IMR-90 (cell line): ENCODE measurements at regions not wholly inside any gene's neighbourhood (a gene's known extent, or its start where the extent isn't known, plus 50 kb on each side); places are given as distances from the start of the nearest gene placed in this dataset.
A peak's percentile ranks its signal among the peaks of the same experiment; 100 is the strongest.

ENCODE experiments used
- ATAC-seq: fragments of 200-7000 bp; cut with Tn5 transposase; 2 replicates; pipeline ENCODE4 v1.9.1; 2020; ENCODE audit warnings: low read depth, mild to moderate bottlenecking, moderate library complexity
- BruUV-seq: library from RNA; stranded (reverse); fragments of 400-500 nt; replicated peaks from 2 replicates; lab custom pipeline; 2021; lab: Mats Ljungman, UMichigan
- CTCF ChIA-PET: fragments of 300-600 bp; formaldehyde crosslinking; extraction: SDS; loops from one replicate; lab custom pipeline; 2021; ENCODE audit warnings: antibody characterized with exemption; lab: Yijun Ruan, JAX
- POLR2A ChIA-PET: fragments of 300-600 bp; sonication (Branson Sonifier 250); formaldehyde crosslinking; loops from one replicate; lab custom pipeline; 2022; ENCODE audit warnings: antibody characterized with exemption; ENCODE audit not compliant: unreplicated experiment; lab: Charles Lee
- DNase-seq: peaks from one replicate; pipeline ENCODE4 v3.0.0; 2013
- H2AFZ ChIP-seq: replicated peaks from 2 replicates; pipeline ENCODE3; 2013; ENCODE audit warnings: low read length, mild to moderate bottlenecking; ENCODE audit not compliant: poor library complexity
- H2AK5ac ChIP-seq: 2 replicates; pipeline ENCODE4 v1.6.1; 2013; ENCODE audit warnings: low read depth, low read length, inconsistent platforms
- H2AK9ac ChIP-seq: replicated peaks from 2 replicates; pipeline ENCODE3; 2013; ENCODE audit warnings: mild to moderate bottlenecking, low read depth, low read length, moderate library complexity; ENCODE audit not compliant: poor library complexity
- H2BK120ac ChIP-seq: 2 replicates; pipeline ENCODE4 v1.6.1; 2013; ENCODE audit warnings: low read depth, low read length, inconsistent platforms
- H2BK15ac ChIP-seq: 3 replicates; pipeline ENCODE4 v1.6.1; 2013; ENCODE audit warnings: low read depth, low read length, inconsistent platforms
- H2BK20ac ChIP-seq: 2 replicates; pipeline ENCODE4 v1.6.1; 2013; ENCODE audit warnings: low read depth, mild to moderate bottlenecking, inconsistent platforms, low read length, moderate library complexity
- H2BK5ac ChIP-seq: 2 replicates; pipeline ENCODE4 v1.6.1; 2013; ENCODE audit warnings: mild to moderate bottlenecking, low read depth, low read length, inconsistent platforms; ENCODE audit not compliant: poor library complexity, severe bottlenecking
- H3K14ac ChIP-seq: replicated peaks from 2 replicates; pipeline ENCODE4 v1.6.1; 2013; ENCODE audit warnings: low read depth, low read length, inconsistent platforms
- H3K18ac ChIP-seq: 2 replicates; pipeline ENCODE4 v1.6.1; 2013; ENCODE audit warnings: low read depth, low read length, control low read depth
- H3K23ac ChIP-seq: 2 replicates; pipeline ENCODE4 v1.6.1; 2013; ENCODE audit warnings: low read depth, low read length, inconsistent platforms
- H3K27ac ChIP-seq: 2 replicates; pipeline ENCODE4 v1.5.1; 2013; ENCODE audit warnings: mild to moderate bottlenecking, control low read depth, low read length; ENCODE audit not compliant: insufficient read depth
- H3K27me3 ChIP-seq: 2 replicates; pipeline ENCODE4 v1.6.1; 2013; ENCODE audit warnings: low read length; ENCODE audit not compliant: control insufficient read depth, insufficient read depth
- H3K36me3 ChIP-seq: 2 replicates; pipeline ENCODE4 v1.6.1; 2013; ENCODE audit warnings: low read length, mixed read lengths; ENCODE audit not compliant: control insufficient read depth, insufficient read depth
- H3K4ac ChIP-seq: 2 replicates; pipeline ENCODE4 v1.6.1; 2013; ENCODE audit warnings: low read depth, low read length, inconsistent platforms
- H3K4me1 ChIP-seq: 2 replicates; pipeline ENCODE4 v1.6.1; 2013; ENCODE audit warnings: low read length, mixed read lengths; ENCODE audit not compliant: control insufficient read depth, insufficient read depth
- H3K4me2 ChIP-seq: 2 replicates; pipeline ENCODE4 v1.6.1; 2013; ENCODE audit warnings: low read depth, mild to moderate bottlenecking, control low read depth, low read length, moderate library complexity
- H3K4me3 ChIP-seq: 2 replicates; pipeline ENCODE4 v1.5.1; 2013; ENCODE audit warnings: low read depth, mild to moderate bottlenecking, control low read depth, low read length, moderate library complexity; ENCODE audit not compliant: insufficient read depth
- H3K56ac ChIP-seq: 2 replicates; pipeline ENCODE4 v1.6.1; 2013; ENCODE audit warnings: low read length, inconsistent platforms; ENCODE audit not compliant: insufficient read depth; ENCODE audit errors: extremely low read depth
- H3K79me1 ChIP-seq, 2 experiments: 2 replicates each; pipeline ENCODE4 v1.6.1; 2013; ENCODE audit warnings: low read length in 2 of 2, inconsistent platforms in 1 of 2, low read depth in 1 of 2
- H3K9ac ChIP-seq: 2 replicates; pipeline ENCODE4 v1.6.1; 2013; ENCODE audit warnings: low read depth, low read length, control low read depth
- H3K9me1 ChIP-seq: 2 replicates; pipeline ENCODE4 v1.6.1; 2013; ENCODE audit warnings: low read length, inconsistent platforms; ENCODE audit not compliant: insufficient read depth
- H3K9me3 ChIP-seq: 2 replicates; pipeline ENCODE4 v1.6.1; 2013; ENCODE audit warnings: low read length; ENCODE audit not compliant: control insufficient read depth, insufficient read depth
- H4K20me1 ChIP-seq: 2 replicates; pipeline ENCODE4 v1.6.1; 2013; ENCODE audit warnings: low read length, inconsistent platforms; ENCODE audit not compliant: insufficient read depth
- H4K5ac ChIP-seq: 2 replicates; pipeline ENCODE4 v1.6.1; 2013; ENCODE audit warnings: mild to moderate bottlenecking, low read depth, low read length, control low read depth
- H4K8ac ChIP-seq, 2 experiments: 2 replicates each; pipeline ENCODE4 v1.6.1; 2013; ENCODE audit warnings: low read depth in 2 of 2, low read length in 2 of 2, control low read depth in 1 of 2, inconsistent platforms in 1 of 2
- H4K91ac ChIP-seq: 2 replicates; pipeline ENCODE4 v1.6.1; 2013; ENCODE audit warnings: low read depth, low read length, inconsistent platforms; ENCODE audit not compliant: insufficient read depth
- BHLHE40 ChIP-seq: fragments of 150-350 bp; IDR thresholded peaks from 2 replicates; pipeline ENCODE4 v1.6.1; 2016; ENCODE audit warnings: mild to moderate bottlenecking, low read depth, low read length
- CEBPB ChIP-seq: IDR thresholded peaks from 2 replicates; pipeline ENCODE4 v1.6.1; 2012; ENCODE audit warnings: low read depth, low read length, improper control_type of control experiment
- MXI1 ChIP-seq: IDR thresholded peaks from 2 replicates; pipeline ENCODE4 v1.6.1; 2012; ENCODE audit warnings: low read depth, mild to moderate bottlenecking, low read length, moderate library complexity, borderline replicate concordance
- POLR2A ChIP-seq: IDR thresholded peaks from 2 replicates; pipeline ENCODE4 v1.6.1; 2012; ENCODE audit warnings: mild to moderate bottlenecking, low read depth, low read length
- RAD21 ChIP-seq: IDR thresholded peaks from 2 replicates; pipeline ENCODE4 v1.6.1; 2012; ENCODE audit warnings: low read length, improper control_type of control experiment
- USF2 ChIP-seq: fragments of 150-350 bp; IDR thresholded peaks from 2 replicates; pipeline ENCODE4 v1.6.1; 2017; ENCODE audit warnings: mild to moderate bottlenecking, antibody characterized with exemption, low read length, low read depth
- whole genome bisulfite sequencing, 2 experiments: methylation state at CpG; one replicate each; pipeline versions ENCODE4 v1.1.5 to v1.1.7; 2013; ENCODE audit warnings: missing lambda C conversion rate in 2 of 2; ENCODE audit not compliant: insufficient read length in 1 of 2; ENCODE audit errors: extremely low coverage in 2 of 2; 5-methylcytosine and 5-hydroxymethylcytosine counted together
- dilution Hi-C: fragments of 300-500 bp; cut with HindIII; formaldehyde crosslinking; loops from one replicate; pipeline ENCODE4 v1.14.3; 2018; ENCODE audit warnings: low sequenced_read_pairs; ENCODE audit not compliant: unreplicated experiment
- in situ Hi-C: fragments of 300-500 bp; cut with MboI; formaldehyde crosslinking; loops from 3 replicates; pipeline ENCODE4 v1.14.3; 2019; ENCODE audit warnings: low sequenced_read_pairs, inconsistent platforms, mixed read lengths
- intact Hi-C: fragments of 100-400 bp; cut with micrococcal nuclease; formaldehyde crosslinking; loops from 2 replicates; pipeline ENCODE4 v1.10.0; 2022
- TF ChIP-seq, protein P1 (sequence below): conservative IDR thresholded peaks from 2 replicates; pipeline ENCODE4 v1.5.1; 2012; ENCODE audit warnings: mild to moderate bottlenecking, low read depth, low read length, improper control_type of control experiment

GRCh38 chr15:89002281-89002761, 85.9 kb upstream of the ABHD2 start (continued):
- TF ChIP-seq POLR2A (no peak), BHLHE40 (peak; percentile 81)

DNA sequence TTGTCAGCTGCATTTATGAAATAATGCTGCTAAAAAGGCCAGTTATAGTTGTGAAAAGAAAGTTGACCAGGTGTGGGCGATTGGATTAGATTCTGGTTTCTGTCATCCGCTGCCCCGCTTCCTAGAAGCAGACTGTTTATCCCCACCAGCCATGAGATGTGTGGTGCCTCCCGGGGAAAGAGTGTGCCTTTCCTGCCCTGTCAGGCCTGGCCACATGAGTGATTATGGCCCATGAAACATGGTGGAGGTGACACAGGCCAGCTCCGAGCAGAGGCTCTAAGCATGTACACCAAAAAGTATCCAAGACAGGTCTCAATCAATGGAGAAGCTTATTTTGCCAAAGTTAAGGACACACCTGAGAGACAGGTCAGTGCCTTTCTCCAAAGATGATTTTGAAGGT, 85.4 kb upstream of the ABHD2 start:
- POLR2A ChIA-PET: interaction anchor here (0.5 to 0.8 kb wide), 2 partner anchors 11 to 98 kb away, joined by 3 to 5 read pairs; no protein-coding TSS in a partner anchor
- Histone ChIP-seq H3K4me1 (peaks cover 13% of the 10 kb centered on the region), H3K56ac (peak overlapping the region; percentile 62), H2AFZ (peak overlapping the region; percentile 84), H3K14ac (peak overlapping the region; percentile 81), H2AK5ac (peak overlapping the region; percentile 99), H4K8ac (peak overlapping the region; percentile 62 to 64; a peak in 3 of 4 replicates), H3K18ac (peak overlapping the region; percentile 43; the same call in 1 of the 2 replicates), H4K91ac (peak overlapping the region; percentile 89), H2BK5ac (peak overlapping the region; percentile 84), H3K36me3 (no peaks in the 10 kb centered on the region), H2BK15ac (peak overlapping the region; percentile 83), H2AK9ac (peak overlapping the region; percentile 67), H4K5ac (peak overlapping the region; percentile 12; the same call in 1 of the 2 replicates), H3K9me1 (peaks cover 13% of the 10 kb centered on the region), H2BK120ac (peak overlapping the region; percentile 93), H3K23ac (peak overlapping the region; percentile 83; the same call in 1 of the 2 replicates), H4K20me1 (peaks cover 6% of the 10 kb centered on the region; the same call in 1 of the 2 replicates), H3K4me2 (peak overlapping the region; percentile 24), H3K27me3 (no peaks in the 10 kb centered on the region), H3K79me1 (0 out of 4 replicates have a peak, but pooled peaks cover 0 to 3% of the 10 kb centered on the region in 2 experiments), H3K27ac (peak overlapping the region; percentile 69), H2BK20ac (peak overlapping the region; percentile 90), H3K4ac (peak overlapping the region; percentile 92), H3K9me3 (no peaks in the 10 kb centered on the region), H3K9ac (no peak overlapping the region; the same call in 1 of the 2 replicates), H3K4me3 (no peak overlapping the region)
- CTCF ChIA-PET: interaction anchor here (4.3 kb wide), 1 partner anchor 98 kb away, joined by 37 read pairs; no protein-coding TSS in a partner anchor
- in situ Hi-C loops: loop anchor here (25.0 kb wide), 1 partner anchor 516 kb away; no protein-coding TSS in a partner anchor
- peak; percentile 4; the same call in 1 of the 2 replicates for ATAC-seq
- intact Hi-C loops: loop anchor here (1.0 kb wide), 1 partner anchor 90 kb away; the partner anchor contains the start of gene MFGE8
- dilution Hi-C loops: loop anchor here (25.0 kb wide), 1 partner anchor 91 kb away; the partner anchor contains the start of gene MFGE8
- WGBS, 2 experiments: no CpG with 5 or more reads among the region's 5 CpGs
- DNase-seq: no peak
- BruUV-seq: no TSS peak
- TF ChIP-seq MXI1 (no peak), USF2 (no peak), CEBPB (no peak), POLR2A (no peak), RAD21 (no peak)
- TF ChIP-seq, protein P1, sequence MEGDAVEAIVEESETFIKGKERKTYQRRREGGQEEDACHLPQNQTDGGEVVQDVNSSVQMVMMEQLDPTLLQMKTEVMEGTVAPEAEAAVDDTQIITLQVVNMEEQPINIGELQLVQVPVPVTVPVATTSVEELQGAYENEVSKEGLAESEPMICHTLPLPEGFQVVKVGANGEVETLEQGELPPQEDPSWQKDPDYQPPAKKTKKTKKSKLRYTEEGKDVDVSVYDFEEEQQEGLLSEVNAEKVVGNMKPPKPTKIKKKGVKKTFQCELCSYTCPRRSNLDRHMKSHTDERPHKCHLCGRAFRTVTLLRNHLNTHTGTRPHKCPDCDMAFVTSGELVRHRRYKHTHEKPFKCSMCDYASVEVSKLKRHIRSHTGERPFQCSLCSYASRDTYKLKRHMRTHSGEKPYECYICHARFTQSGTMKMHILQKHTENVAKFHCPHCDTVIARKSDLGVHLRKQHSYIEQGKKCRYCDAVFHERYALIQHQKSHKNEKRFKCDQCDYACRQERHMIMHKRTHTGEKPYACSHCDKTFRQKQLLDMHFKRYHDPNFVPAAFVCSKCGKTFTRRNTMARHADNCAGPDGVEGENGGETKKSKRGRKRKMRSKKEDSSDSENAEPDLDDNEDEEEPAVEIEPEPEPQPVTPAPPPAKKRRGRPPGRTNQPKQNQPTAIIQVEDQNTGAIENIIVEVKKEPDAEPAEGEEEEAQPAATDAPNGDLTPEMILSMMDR: no peak
